ENCODE measurements at regions not wholly inside any gene's neighbourhood (a gene's known extent, or its start where the extent isn't known, plus 50 kb on each side); places are given as distances from the start of the nearest gene placed in this dataset.

- no peaks in the 10 kb centered on the region for H3K9me3 ChIP-seq (ENCODE audit: control insufficient read depth, low read depth, low read length)
- H3K4me2 ChIP-seq (ENCODE audit: insufficient read depth, insufficient read length, low read length), result no peak overlapping the region
- Mint-ChIP-seq H3K36me3 (ENCODE audit: insufficient read depth in 1 of 3, low read depth in 3 of 3) (no peaks in the 10 kb centered on the region), H3K4me3 (no peak overlapping the region), H3K4me1 (peaks cover 3 to 4% of the 10 kb centered on the region in 2 experiments; a peak in 1 of 4 replicates), H3K27me3 (ENCODE audit: low read depth) (no peaks in the 10 kb centered on the region), H3K9me3 (no peaks in the 10 kb centered on the region), H3K27ac (no peak overlapping the region)
- H3K79me1 ChIP-seq (ENCODE audit: insufficient read depth, low read depth, low read length, poor library complexity, severe bottlenecking), result no peaks in the 10 kb centered on the region
- H3K4ac ChIP-seq (ENCODE audit: low read depth, low read length), result no peak overlapping the region
- no peak overlapping the region for H4K8ac ChIP-seq (replicated peaks; ENCODE audit: insufficient read length, low read depth, low read length)
- no CpG with 5 or more reads among the region's 2 CpGs for WGBS (ENCODE audit: extremely low coverage, insufficient read length, low lambda C conversion rate)
- no peak overlapping the region for H2BK5ac ChIP-seq (ENCODE audit: insufficient read length, low read length)
- no peak overlapping the region for H2AK5ac ChIP-seq (ENCODE audit: insufficient read length, low read length)
- H3K27me3 ChIP-seq (ENCODE audit: insufficient read depth, low read length), result no peaks in the 10 kb centered on the region
- DNase-seq, result no peak
- no peaks in the 10 kb centered on the region for H3K79me2 ChIP-seq (ENCODE audit: insufficient read depth, low read length)
- H4K5ac ChIP-seq (ENCODE audit: insufficient read length, low read depth, low read length), result no peak overlapping the region
- H3K56ac ChIP-seq (ENCODE audit: insufficient read length, low read depth, low read length), result no peak overlapping the region
- no peak overlapping the region for H3K27ac ChIP-seq (ENCODE audit: insufficient read length, low read depth, low read length)
- no peak overlapping the region for H2BK20ac ChIP-seq (ENCODE audit: low read depth, low read length, poor library complexity, severe bottlenecking)
- no peaks in the 10 kb centered on the region for H4K20me1 ChIP-seq (ENCODE audit: control insufficient read depth, insufficient read depth, insufficient read length)
- no peak overlapping the region for H2BK120ac ChIP-seq (ENCODE audit: low read depth, low read length, poor library complexity, severe bottlenecking)
- TF ChIP-seq CTCF (conservative IDR thresholded peaks at IDR 0.05), result no peak
- no peak overlapping the region for H3K14ac ChIP-seq (ENCODE audit: insufficient read depth, low read length)
- no peak overlapping the region for H3K23ac ChIP-seq (ENCODE audit: insufficient read length, low read depth, low read length)
- no peak overlapping the region for H3K9ac ChIP-seq (ENCODE audit: extremely low read depth, insufficient read length, low read length)
- H3K18ac ChIP-seq (ENCODE audit: insufficient read length, low read depth, low read length), result no peak overlapping the region
- no peaks in the 10 kb centered on the region for H3K4me1 ChIP-seq (ENCODE audit: insufficient read depth, low read length)
- H3K23me2 ChIP-seq (ENCODE audit: insufficient read length, low read depth, low read length, poor library complexity, severe bottlenecking), result no peaks in the 10 kb centered on the region
- H3T11ph ChIP-seq (ENCODE audit: low read length), result no peak overlapping the region
- H4K91ac ChIP-seq (ENCODE audit: insufficient read length, low read depth, low read length), result no peak overlapping the region
- H2AFZ ChIP-seq (ENCODE audit: low read length), result no peak overlapping the region
- H2BK15ac ChIP-seq (ENCODE audit: low read depth, low read length), result no peak overlapping the region
- no peak overlapping the region for H2BK12ac ChIP-seq (ENCODE audit: insufficient read length, low read depth, low read length)
Observed at GRCh38 chr3:190731596-190731995, 130.9 kb downstream of the GMNC start.
